ENCODE measurements at regions not wholly inside any gene's neighbourhood (a gene's known extent, or its start where the extent isn't known, plus 50 kb on each side); places are given as distances from the start of the nearest gene placed in this dataset.

DNA sequence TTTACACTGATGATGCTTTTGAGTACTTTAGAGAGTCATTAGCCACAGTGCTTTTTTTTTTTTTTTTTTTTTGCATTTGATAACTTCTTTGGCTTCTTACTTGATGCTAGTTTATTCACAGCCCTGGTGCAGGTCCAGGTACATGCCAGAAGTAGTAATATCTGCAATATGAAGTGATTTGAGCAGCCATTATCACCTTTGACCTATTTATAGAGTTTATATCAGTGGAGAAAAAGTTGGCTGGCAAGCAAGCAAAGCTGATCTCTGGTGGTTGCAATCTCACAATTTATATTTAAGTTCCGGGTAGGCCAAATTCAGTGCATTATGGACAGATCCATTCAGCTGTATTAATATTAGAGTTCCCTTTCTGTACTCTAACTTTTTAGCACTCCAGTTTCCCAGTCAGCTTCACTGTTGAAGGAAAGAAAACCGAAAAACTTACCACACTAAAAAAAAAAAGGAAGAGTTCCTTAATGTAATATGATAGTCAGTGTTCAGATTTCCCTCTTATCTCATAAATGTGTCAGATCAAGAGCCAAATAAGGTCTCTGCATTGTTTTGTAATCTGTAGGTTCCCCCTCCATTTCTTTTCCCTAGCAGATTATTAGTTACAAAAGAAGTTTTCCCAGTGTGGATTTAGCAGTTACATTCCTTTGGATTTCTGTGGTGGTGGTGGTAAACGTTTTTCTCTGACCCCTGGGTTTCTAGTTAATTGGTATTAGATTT lies 78.6 kb downstream of the HAUS1 start:
- no peak for TF ChIP-seq EZH2phosphoT487 (IDR thresholded peaks at IDR 0.05; ENCODE audit: low read depth)
- TF ChIP-seq, protein P1, sequence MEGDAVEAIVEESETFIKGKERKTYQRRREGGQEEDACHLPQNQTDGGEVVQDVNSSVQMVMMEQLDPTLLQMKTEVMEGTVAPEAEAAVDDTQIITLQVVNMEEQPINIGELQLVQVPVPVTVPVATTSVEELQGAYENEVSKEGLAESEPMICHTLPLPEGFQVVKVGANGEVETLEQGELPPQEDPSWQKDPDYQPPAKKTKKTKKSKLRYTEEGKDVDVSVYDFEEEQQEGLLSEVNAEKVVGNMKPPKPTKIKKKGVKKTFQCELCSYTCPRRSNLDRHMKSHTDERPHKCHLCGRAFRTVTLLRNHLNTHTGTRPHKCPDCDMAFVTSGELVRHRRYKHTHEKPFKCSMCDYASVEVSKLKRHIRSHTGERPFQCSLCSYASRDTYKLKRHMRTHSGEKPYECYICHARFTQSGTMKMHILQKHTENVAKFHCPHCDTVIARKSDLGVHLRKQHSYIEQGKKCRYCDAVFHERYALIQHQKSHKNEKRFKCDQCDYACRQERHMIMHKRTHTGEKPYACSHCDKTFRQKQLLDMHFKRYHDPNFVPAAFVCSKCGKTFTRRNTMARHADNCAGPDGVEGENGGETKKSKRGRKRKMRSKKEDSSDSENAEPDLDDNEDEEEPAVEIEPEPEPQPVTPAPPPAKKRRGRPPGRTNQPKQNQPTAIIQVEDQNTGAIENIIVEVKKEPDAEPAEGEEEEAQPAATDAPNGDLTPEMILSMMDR (IDR thresholded peaks at IDR 0.05; ENCODE audit: low read depth, low read length) = no peak

Measured in OCI-LY3 (cell line).